ENCODE measurements at regions not wholly inside any gene's neighbourhood (a gene's known extent, or its start where the extent isn't known, plus 50 kb on each side); places are given as distances from the start of the nearest gene placed in this dataset.

DNA sequence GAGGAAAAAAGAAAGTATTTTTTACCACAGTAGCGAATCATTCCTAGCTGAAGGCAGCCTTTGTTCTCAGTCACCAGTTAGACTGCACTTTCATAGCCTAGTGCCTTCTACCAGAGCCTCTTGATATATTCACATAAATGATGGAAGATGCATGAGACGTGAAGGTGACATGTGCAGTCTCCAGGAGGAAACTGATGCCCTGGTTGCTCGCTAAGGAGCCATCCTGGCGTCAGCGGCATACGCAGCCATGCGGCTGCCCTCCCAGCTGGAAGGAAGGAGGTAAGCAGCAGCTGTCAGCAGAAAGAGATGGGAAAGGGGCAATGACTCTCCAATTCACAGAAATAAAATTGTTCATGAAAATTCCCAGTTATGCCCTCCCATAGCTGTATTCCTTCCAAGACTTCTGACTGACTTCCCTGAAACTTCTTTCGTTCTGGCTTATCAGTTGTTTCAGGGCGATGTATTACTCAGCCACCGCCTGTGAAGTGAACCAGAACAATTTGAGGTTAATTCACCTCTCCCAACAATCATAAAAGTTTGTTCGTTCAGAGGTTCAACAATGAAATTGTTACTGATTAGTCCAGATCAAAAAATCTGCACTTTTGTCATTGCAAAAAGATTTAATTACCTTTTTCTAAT is 331.2 kb downstream of the NR2F1-AS1 start:
- Histone ChIP-seq H3K4me1 (ENCODE audit: low read depth) (no peaks in the 10 kb centered on the region), H3K36me3 (ENCODE audit: low read depth) (no peaks in the 10 kb centered on the region), H3K4me3 (no peak overlapping the region), H3K9me3 (no peaks in the 10 kb centered on the region)
- ATAC-seq (no peak), DNase-seq (no peak)
- TF ChIP-seq, protein P1, sequence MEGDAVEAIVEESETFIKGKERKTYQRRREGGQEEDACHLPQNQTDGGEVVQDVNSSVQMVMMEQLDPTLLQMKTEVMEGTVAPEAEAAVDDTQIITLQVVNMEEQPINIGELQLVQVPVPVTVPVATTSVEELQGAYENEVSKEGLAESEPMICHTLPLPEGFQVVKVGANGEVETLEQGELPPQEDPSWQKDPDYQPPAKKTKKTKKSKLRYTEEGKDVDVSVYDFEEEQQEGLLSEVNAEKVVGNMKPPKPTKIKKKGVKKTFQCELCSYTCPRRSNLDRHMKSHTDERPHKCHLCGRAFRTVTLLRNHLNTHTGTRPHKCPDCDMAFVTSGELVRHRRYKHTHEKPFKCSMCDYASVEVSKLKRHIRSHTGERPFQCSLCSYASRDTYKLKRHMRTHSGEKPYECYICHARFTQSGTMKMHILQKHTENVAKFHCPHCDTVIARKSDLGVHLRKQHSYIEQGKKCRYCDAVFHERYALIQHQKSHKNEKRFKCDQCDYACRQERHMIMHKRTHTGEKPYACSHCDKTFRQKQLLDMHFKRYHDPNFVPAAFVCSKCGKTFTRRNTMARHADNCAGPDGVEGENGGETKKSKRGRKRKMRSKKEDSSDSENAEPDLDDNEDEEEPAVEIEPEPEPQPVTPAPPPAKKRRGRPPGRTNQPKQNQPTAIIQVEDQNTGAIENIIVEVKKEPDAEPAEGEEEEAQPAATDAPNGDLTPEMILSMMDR (IDR thresholded peaks at IDR 0.05), result no peak
- intact Hi-C loops (cut with DNase I, micrococcal nuclease), result no loop called here

DNA sequence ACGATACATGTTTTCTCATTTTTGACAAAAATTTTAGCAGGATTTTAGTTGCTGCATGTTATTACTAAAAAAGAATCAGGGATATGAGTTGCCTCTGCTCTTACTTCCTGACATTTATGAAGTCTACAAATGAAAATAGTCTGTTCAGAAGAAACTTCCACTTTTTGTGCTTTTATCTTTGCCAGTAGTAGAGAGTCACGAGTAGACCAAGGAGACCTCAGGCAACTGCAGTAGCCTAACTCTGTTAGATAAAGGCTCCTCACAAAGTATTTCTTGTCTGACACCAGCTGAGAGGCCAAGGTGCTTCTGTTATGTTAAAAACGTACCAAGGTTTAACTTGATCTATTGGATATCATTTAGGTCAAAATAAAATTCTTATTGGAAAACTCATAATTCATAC is 333.9 kb downstream of the NR2F1-AS1 start:
- no peak for ATAC-seq

DNA sequence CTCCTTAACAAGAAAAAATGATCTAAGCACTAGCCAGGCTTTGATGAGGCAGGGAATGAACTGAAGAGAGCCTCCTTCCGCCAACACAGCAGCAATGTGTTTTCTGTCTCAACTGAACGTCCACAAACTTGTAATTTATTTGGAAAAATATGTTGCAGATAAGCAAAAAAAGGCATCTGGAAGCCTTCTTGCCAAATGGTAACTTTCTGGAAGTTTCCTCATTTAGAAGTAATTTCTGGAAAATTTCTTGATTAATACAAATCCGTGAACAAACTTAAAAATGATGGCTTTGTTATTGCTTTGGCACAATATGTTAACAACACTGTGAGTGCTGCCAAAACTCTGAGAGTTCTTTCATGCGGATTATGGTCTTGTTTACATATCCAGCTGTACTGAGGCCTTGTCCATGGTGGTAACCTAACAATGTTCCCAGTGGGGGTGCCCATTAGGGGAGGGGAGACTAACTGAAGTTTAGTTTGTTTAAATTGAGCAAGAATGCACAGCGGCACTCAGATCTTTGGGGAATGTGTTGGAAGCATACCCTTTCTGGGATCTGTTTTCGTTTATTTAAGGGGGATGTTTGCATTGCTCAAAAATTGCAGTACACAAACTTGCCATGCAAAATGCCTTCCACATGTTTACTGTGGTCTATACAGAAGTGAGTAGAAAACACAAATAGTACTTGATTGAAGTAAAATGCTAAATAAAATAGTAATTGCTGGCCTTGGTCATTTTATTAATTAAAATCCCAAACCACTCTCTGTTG is 334.7 kb downstream of the NR2F1-AS1 start:
- DNase-seq, result peak in 1 of 3 donors; percentile 9
- TF ChIP-seq, protein P1 (IDR thresholded peaks at IDR 0.05), result no peak
- no peaks in the 10 kb centered on the region for H3K4me1 ChIP-seq (ENCODE audit: low read depth)
- ATAC-seq, result peak; percentile 33
- H3K9me3 ChIP-seq, result no peaks in the 10 kb centered on the region
- no peaks in the 10 kb centered on the region for H3K36me3 ChIP-seq (ENCODE audit: low read depth)
- intact Hi-C loops (cut with DNase I, micrococcal nuclease), result no loop called here
- no peak overlapping the region for H3K4me3 ChIP-seq

More for the DNA sequence above, 333.9 kb downstream of the NR2F1-AS1 start:
- TF ChIP-seq, protein P1 (IDR thresholded peaks at IDR 0.05), result no peak
- no peaks in the 10 kb centered on the region for H3K4me1 ChIP-seq (ENCODE audit: low read depth)
- no peaks in the 10 kb centered on the region for H3K36me3 ChIP-seq (ENCODE audit: low read depth)
- no peak for DNase-seq
- H3K9me3 ChIP-seq, result no peaks in the 10 kb centered on the region
- H3K4me3 ChIP-seq, result no peak overlapping the region
- intact Hi-C loops (cut with DNase I, micrococcal nuclease), result no loop called here

DNA sequence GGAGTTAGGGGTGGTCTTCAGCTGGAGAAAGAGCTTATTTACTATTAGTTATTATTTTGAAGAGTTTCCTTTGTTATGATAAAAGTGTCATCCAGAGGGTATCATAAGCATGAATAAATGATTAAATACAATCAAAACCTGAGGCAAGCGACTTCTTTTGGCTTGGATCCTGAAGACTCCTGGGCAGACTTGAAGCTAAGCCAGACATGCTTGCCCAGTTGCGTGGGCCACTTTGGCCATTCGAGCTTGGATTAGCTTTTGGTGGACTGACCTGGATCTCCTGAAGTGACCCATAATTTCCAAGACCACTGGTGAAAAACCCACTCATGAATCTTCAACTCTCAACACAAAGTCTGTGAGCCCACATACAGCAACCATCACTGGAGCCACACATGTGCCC is 335.8 kb downstream of the NR2F1-AS1 start:
- ATAC-seq (no peak), DNase-seq (no peak)
- H3K9me3 ChIP-seq, result no peaks in the 10 kb centered on the region
- no peaks in the 10 kb centered on the region for H3K36me3 ChIP-seq (ENCODE audit: low read depth)
- H3K4me1 ChIP-seq (ENCODE audit: low read depth), result no peaks in the 10 kb centered on the region
- intact Hi-C loops (cut with DNase I, micrococcal nuclease), result no loop called here
- H3K4me3 ChIP-seq, result no peak overlapping the region
- TF ChIP-seq, protein P1 (IDR thresholded peaks at IDR 0.05), result no peak

DNA sequence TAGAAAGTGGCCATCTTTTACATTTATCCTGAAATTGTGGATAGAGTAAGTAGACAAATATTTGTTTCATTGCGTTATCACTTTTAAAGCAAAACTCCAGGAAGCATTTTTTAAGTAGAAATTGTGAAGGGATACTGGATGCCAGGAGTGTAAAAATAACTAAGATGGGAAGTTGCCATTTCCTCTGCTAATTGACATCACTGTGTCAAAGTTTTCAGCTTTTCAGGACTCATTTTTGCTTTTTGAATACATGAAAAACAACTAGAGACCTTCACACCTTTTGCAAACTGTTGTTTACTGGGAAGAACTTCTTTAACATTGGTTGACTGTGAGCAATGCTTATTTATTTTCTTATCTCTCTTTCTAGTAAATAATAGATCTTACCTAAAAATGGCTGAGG is 337.5 kb downstream of the NR2F1-AS1 start:
- TF ChIP-seq, protein P1 (IDR thresholded peaks at IDR 0.05), result no peak
- DNase-seq, result no peak
- ATAC-seq, result no peak
- H3K4me1 ChIP-seq (ENCODE audit: low read depth), result no peaks in the 10 kb centered on the region
- intact Hi-C loops (cut with DNase I, micrococcal nuclease), result no loop called here
- H3K9me3 ChIP-seq, result no peaks in the 10 kb centered on the region
- H3K4me3 ChIP-seq, result no peak overlapping the region
- no peaks in the 10 kb centered on the region for H3K36me3 ChIP-seq (ENCODE audit: low read depth)

Data from mucosa of descending colon (tissue), 3 donors.